ENCODE measurements at regions not wholly inside any gene's neighbourhood (a gene's known extent, or its start where the extent isn't known, plus 50 kb on each side); places are given as distances from the start of the nearest gene placed in this dataset.

- H3K4me2 ChIP-seq (ENCODE audit: insufficient read depth, insufficient read length, low read length) = no peak overlapping the region
- no peak overlapping the region for H3K18ac ChIP-seq (ENCODE audit: insufficient read length, low read depth, low read length)
- H2BK5ac ChIP-seq (ENCODE audit: insufficient read length, low read length) = no peak overlapping the region
- H2BK15ac ChIP-seq (ENCODE audit: low read depth, low read length) = no peak overlapping the region
- H3K4me1 ChIP-seq (ENCODE audit: insufficient read depth, low read length) = no peaks in the 10 kb centered on the region
- H3K56ac ChIP-seq (ENCODE audit: insufficient read length, low read depth, low read length) = no peak overlapping the region
- H3K27ac ChIP-seq (ENCODE audit: insufficient read length, low read depth, low read length) = no peak overlapping the region
- no peaks in the 10 kb centered on the region for H3K27me3 ChIP-seq (ENCODE audit: insufficient read depth, low read length)
- Mint-ChIP-seq H3K36me3 (ENCODE audit: insufficient read depth in 1 of 3, low read depth in 3 of 3) (peaks cover 4 to 6% (median 4%) of the 10 kb centered on the region in 3 experiments; a peak in 5 of 7 replicates), H3K4me1 (no peaks in the 10 kb centered on the region), H3K4me3 (no peak overlapping the region), H3K27me3 (ENCODE audit: low read depth) (no peaks in the 10 kb centered on the region), H3K9me3 (peaks cover 10% of the 10 kb centered on the region in 2 experiments), H3K27ac (no peak overlapping the region)
- no peak overlapping the region for H3K9ac ChIP-seq (ENCODE audit: extremely low read depth, insufficient read length, low read length)
- H3K79me2 ChIP-seq (ENCODE audit: insufficient read depth, low read length) = no peaks in the 10 kb centered on the region
- no peak overlapping the region for H2AFZ ChIP-seq (ENCODE audit: low read length)
- no peak overlapping the region for H3T11ph ChIP-seq (ENCODE audit: low read length)
- H4K5ac ChIP-seq (ENCODE audit: insufficient read length, low read depth, low read length) = no peak overlapping the region
- WGBS (ENCODE audit: extremely low coverage, insufficient read length, low lambda C conversion rate) = no CpG with 5 or more reads among the region's 3 CpGs
- no peaks in the 10 kb centered on the region for H3K9me3 ChIP-seq (ENCODE audit: control insufficient read depth, low read depth, low read length)
- TF ChIP-seq, protein P1, sequence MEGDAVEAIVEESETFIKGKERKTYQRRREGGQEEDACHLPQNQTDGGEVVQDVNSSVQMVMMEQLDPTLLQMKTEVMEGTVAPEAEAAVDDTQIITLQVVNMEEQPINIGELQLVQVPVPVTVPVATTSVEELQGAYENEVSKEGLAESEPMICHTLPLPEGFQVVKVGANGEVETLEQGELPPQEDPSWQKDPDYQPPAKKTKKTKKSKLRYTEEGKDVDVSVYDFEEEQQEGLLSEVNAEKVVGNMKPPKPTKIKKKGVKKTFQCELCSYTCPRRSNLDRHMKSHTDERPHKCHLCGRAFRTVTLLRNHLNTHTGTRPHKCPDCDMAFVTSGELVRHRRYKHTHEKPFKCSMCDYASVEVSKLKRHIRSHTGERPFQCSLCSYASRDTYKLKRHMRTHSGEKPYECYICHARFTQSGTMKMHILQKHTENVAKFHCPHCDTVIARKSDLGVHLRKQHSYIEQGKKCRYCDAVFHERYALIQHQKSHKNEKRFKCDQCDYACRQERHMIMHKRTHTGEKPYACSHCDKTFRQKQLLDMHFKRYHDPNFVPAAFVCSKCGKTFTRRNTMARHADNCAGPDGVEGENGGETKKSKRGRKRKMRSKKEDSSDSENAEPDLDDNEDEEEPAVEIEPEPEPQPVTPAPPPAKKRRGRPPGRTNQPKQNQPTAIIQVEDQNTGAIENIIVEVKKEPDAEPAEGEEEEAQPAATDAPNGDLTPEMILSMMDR (conservative IDR thresholded peaks at IDR 0.05) = no peak
- no peak overlapping the region for H3K23ac ChIP-seq (ENCODE audit: insufficient read length, low read depth, low read length)
- H2BK120ac ChIP-seq (ENCODE audit: low read depth, low read length, poor library complexity, severe bottlenecking) = no peak overlapping the region
- no peak overlapping the region for H2BK20ac ChIP-seq (ENCODE audit: low read depth, low read length, poor library complexity, severe bottlenecking)
- H3K23me2 ChIP-seq (ENCODE audit: insufficient read length, low read depth, low read length, poor library complexity, severe bottlenecking) = no peaks in the 10 kb centered on the region
- no peak overlapping the region for H2BK12ac ChIP-seq (ENCODE audit: insufficient read length, low read depth, low read length)
- no peak overlapping the region for H3K14ac ChIP-seq (ENCODE audit: insufficient read depth, low read length)
- no peak overlapping the region for H4K8ac ChIP-seq (replicated peaks; ENCODE audit: insufficient read length, low read depth, low read length)
- H4K20me1 ChIP-seq (ENCODE audit: control insufficient read depth, insufficient read depth, insufficient read length) = no peaks in the 10 kb centered on the region
- H3K79me1 ChIP-seq (ENCODE audit: insufficient read depth, low read depth, low read length, poor library complexity, severe bottlenecking) = no peaks in the 10 kb centered on the region
- no peak for DNase-seq
- H3K4ac ChIP-seq (ENCODE audit: low read depth, low read length) = no peak overlapping the region
- H2AK5ac ChIP-seq (ENCODE audit: insufficient read length, low read length) = no peak overlapping the region
- H4K91ac ChIP-seq (ENCODE audit: insufficient read length, low read depth, low read length) = no peak overlapping the region
These were observed 162.1 kb upstream of the AVPR1A start for GRCh38 chr12:63313139-63313538.
